ENCODE measurements at regions not wholly inside any gene's neighbourhood (a gene's known extent, or its start where the extent isn't known, plus 50 kb on each side); places are given as distances from the start of the nearest gene placed in this dataset.
"Not testable (repeated sequence)": the region's sequence is repeated elsewhere in the genome, so short reads cannot be mapped to it uniquely, and the experiment has no call there.

DNA sequence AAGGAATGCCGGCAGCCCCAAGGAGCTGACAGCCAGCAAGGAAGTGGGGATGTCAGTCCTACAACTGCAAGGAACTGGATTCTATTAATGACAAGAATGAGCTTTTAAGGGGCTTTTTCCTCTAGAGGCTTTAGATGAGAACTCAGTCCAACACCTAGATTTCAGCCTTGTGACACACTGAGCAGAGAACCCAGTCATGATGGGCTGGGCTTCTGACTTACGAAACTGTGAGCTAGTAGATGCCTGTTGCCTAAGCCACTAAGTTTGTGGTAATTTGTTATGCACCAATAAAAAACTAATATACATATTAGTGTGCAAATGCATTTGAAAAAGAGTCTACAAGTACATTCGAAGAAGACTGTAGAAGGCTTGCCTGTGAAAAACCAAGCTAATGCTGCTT is 263.3 kb downstream of the SOX4 start:
- DNase-seq, result no peak

GRCh38 chr6:21858076-21858475 is 264.5 kb downstream of the SOX4 start:
- DNase-seq, result no peak

DNA sequence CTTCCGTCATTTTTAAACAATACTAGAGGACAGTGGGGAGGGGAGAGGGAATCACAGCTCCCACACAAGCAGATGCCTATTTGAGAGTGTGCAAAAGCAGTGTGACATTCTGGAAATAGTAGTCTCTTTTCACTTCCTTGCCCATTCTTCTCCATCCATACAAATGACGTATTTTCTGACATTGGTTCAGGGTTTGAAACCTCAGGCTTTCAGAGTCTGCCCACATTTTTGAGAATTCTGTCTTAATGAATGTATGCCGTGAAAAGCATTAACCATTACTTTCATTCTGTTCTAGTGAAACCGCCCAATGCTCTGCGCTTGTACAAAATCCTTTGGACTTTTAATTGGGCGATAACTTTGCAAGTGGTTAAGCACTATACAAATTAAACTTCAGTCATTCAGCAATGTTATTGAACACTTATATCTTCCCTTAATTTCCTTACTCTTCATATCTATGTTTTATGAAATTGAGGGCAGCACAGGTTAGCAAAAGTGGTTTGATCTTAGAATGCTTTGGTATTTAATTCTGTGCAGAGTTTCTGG is 265.7 kb downstream of the SOX4 start:
- DNase-seq, result no peak

- no peak for DNase-seq
Measured at GRCh38 chr6:21861942-21862341, 268.4 kb downstream of the SOX4 start.

DNA sequence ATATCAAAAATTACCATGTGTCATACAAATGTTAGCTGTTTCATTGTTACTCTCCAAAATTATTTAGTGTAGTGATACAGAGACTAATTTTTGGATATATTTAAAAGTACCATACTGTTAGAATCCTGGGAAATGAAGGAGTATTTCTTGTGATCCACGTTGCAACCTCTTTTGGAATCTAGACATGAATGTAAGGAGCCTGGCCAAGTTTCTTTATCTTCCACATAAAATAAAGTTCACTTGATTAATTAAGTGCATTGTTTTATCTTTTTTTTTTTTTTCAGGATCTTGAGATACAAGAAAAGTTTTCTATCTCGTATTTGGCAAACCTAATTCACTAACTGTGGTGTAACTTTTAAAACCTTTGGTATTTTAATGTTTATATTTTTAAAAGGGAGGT is 270.7 kb downstream of the SOX4 start:
- no peak for DNase-seq

GRCh38 chr6:21868226-21868625 is 274.7 kb downstream of the SOX4 start:
- no peak for DNase-seq

DNA sequence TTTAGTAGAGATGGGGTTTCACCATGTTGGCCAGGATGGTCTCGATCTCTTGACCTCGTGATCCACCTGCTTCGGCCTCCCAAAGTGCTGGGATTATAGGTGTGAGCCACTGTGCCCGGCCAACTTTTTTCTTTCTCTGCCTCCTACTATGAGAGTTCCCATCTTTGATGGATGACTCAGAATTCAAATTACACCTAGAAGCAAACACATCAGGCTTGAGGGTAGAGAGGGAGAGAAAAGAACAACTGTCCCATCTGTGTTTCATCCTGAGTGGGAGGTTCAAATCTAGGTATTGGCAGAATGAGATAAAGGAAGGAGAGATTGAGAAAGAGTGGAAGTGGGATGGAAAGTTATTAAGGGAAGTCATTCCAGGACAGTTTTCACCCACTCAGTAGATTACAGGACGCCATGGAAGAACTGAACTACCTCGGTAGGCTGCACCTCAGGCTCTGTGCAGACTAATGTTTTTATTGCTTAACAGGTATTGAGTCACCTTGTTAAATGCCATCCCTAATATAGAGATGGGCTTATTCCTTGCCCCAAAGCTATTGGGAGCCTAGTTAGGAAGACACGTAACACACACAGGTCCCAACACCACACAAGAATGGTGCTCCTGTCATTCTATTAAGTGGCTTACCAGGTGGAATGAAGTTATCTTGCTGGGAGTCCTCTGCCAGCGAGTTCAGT is 275.7 kb downstream of the SOX4 start:
- no peak for DNase-seq

DNA sequence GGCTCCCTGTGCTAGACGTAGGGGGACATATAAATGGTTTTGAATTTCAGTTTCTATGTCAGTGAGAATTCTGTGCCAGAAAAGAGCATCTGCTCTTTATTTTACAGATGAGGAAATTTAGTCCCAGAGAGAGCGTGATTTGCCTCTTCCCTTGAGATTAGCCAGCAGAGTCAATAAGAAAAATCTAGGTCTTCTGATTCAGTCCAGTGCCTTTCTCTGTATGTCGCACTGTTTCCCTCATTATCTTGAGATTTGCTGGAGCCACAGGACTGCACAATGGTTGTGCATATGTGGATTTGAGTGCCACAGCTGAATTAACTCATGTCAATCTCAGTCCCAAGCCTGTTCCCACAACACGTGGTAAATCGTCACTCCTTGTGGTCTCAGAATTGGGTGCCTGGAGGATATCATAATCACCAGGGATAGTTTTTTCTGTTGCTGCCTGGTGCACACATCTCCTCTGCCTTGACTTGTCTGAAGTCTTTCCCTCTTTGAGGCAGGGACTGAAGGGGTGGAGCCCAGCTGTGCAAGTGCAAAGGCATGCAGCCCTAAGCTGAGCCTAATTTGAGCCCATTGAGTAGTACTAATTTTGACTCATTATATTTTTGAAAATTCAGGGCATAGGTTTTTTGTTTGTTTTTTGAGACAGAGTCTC is 276.7 kb downstream of the SOX4 start:
- no peak for DNase-seq

GRCh38 chr6:21871831-21872230 is 278.3 kb downstream of the SOX4 start:
- DNase-seq, result no peak

- DNase-seq, result no peak
Measured at GRCh38 chr6:21872749-21873148, 279.2 kb downstream of the SOX4 start.

DNA sequence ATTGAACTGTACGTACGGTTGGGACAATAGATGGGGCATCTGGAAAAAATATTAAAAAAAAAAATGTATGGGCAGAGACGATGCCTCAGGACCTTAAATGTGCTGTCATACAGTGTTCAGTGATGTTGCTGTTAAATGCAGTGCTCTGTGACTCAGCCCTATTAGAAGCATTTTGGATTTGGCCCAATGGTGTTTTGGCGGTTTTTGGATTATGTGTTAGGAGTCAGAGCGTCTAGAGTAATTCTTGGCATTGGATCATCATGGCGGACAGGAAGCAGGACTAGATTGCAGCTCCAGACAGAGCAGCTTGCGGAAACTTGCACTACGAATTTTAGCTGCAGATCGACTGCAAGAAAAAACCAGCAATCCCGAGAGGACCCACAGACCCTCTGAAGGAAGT is 280.0 kb downstream of the SOX4 start:
- DNase-seq, result no peak

DNA sequence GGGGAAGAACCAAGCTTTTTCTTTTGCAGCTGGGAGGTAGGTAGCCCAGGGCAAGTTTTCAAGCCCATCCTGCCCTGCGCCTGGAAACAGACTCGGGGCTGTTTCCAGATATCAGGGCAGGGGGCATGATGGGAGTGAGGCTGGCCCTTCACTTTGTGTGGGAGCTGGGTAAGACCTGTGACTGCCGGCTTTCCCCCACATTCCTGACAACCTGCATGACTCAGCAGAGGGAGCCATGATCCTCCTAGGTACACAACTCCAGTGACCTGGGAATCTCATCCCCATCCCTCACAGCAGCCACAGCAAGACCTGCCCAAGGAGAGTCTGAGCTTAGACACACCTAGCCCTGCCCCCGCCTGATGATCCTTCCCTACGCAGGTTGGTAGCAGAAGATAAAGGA is 280.8 kb downstream of the SOX4 start:
- DNase-seq, result no peak

DNA sequence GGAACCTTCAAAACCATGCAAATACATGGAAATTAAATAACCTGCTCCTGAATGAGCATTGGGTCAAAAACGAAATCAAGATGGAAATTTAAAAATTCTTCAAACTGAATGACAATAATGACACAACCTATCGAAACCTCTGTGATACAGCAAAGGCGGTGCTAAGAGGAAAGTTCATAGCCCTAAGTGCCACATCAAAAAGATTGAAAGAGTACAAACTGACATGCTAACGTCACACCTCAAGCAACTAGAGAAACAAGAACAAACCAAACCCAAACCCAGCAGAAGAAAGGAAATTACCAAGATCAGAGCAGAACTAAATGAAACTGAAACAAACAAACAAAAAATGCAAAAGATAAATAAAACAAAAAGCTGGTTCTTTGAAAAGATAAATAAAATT is 283.5 kb downstream of the SOX4 start:
- DNase-seq, result not testable (repeated sequence)

DNA sequence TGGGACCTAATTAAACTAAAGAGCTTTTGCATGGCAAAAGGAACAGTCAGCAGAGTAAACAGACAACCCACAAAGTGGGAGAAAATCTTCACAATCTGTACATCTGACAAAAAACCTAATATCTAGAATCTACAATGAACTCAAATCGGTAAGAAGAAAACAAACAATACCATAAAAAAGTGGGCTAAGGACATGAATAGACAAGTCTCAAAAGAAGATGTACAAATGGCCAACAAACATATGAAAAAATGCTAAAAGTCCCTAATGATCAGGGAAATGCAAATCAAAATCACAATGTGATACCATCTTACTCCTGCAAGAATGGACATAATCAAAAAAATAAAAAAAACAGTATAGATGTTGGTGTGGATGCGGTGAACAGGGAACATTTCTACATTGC is 286.7 kb downstream of the SOX4 start:
- DNase-seq, result not testable (repeated sequence)

- DNase-seq, result no peak
Measured at GRCh38 chr6:21881969-21882465, 288.5 kb downstream of the SOX4 start.

- DNase-seq, result no peak
Measured at GRCh38 chr6:21883595-21884328, 290.2 kb downstream of the SOX4 start.

- no peak for DNase-seq
Measured at GRCh38 chr6:21885111-21885510, 291.6 kb downstream of the SOX4 start.

DNA sequence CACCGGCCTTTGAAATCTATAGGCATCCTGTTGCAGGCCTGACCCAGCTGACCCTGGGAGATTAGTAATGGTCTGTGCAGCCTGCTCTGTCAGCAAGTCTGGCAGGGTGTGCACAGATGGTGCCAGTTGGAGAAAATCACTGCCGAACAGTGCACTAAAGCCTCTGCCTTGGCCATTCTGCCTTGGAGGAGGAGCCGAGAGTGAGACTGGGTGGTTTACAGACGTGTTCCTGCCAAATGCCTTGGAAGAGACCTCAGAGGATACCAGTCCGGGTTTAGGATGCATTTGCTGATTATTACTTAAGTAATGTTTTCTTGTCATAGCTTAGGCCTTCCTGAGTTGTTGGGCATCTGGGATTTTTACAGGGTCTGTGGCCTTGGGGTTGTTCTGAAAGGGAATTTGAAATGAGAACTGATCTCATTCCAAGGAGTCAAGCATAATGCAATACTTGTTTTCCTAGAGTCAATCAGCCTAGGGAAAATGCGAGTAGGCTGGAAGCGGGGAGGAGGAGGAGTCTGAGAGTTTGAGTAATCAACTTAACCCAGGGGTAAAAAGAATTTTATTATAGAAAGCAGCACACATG is 292.1 kb downstream of the SOX4 start:
- peak; percentile 54 for DNase-seq

GRCh38 chr6:21886542-21887151 is 293.1 kb downstream of the SOX4 start:
- no peak for DNase-seq

DNA sequence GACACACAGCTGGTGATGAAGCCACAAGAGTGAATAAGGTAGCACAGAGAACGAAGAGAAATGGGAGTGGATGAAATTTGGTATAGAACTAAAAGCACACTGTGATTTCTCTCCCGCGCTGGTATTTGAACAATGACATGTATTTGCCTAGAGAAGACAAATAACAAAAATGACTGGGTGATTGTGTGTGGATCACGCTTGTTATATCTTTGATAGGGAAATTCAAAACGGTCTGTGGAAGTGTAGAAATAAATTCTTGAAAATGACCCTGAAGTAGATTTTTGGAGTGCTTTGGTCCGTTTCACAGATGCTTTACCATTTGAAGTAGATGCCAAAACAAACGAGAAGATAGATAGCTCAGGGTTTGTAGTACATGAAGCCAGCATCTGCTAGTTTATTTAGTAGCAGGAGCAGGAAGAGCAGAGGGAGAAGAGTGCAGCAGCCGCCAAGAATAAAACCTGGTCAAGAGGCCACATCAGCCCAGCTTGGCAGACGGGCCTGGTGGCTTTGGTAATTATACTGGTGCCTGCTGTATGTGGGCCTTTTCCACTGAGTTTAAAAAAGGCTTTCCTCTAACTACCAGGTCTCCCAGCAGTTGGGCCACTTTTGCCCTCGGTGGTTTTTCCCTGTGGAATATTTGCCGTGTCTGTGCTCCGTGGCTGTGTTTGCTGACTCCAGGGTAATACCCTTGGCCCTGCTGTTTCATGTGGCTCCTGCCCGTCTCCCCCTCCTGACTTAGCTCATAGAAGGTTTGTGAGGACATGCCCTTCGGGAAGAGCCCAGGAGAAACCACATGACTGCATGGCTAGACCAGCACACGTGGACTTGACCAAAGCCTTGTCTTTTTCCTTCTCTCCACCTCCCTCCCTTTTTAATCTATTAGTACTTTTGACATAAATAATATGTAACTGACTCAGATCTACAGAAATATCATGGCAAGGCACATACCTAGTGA is 294.0 kb downstream of the SOX4 start:
- DNase-seq, result no peak

DNA sequence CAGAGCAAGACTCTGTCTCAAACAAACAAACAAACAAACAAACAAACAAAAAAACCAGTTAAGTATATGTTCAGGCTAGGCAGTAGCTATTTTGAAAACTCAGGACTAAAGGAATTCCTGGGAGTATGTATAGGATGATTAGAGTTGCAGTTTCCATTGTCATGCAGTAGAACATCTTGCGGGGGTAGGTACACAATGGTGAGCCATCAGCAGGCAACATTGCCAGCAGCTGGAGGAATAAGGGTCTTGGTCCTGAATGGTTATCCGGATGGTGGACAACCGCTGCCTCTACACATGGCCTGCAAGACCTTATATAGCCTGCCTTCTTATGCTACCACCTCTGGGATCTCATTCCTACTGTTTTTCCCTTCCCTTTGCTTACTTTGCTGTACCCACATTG is 297.5 kb downstream of the SOX4 start:
- no peak for DNase-seq

DNA sequence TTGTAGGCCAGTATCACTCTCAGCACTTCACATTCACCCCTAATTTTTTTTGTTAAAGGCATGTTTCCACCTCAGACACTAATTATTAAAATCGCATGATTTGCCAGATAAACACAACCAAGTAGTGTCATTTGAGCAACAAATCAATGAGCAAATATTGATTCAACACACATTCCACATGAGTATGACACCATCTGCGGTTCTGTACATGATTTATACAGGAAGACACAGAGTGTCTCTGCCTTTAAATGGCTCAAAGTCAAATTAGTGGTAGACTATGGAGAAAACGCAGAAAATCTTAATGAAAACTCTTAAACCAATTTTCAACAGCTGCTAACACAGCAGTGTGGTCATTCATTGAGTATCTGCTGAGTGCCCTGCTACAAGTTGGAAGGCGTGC is 300.2 kb downstream of the SOX4 start:
- no peak for DNase-seq
